ENCODE measurements at regions not wholly inside any gene's neighbourhood (a gene's known extent, or its start where the extent isn't known, plus 50 kb on each side); places are given as distances from the start of the nearest gene placed in this dataset.
A peak's percentile ranks its signal among the peaks of the same experiment; 100 is the strongest.

DNA sequence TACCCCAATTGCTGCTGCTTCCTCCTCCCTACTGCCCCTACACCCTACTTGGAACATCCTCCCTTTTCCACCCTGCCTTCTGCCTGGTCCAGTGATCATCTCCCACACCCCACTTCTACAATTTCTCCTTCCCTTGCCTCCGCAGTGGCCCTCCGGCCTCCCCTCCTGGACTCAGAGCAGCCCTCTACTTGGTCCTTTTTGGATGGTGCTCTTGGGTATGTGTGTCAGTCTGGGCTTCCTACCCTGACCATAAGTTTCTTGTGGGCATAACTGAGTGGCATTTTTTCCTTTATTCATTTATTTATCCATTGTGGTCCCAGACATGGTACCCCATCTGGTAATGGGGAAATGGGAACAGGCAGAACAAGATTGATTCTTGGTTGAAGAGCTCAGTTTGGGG is 111.4 kb upstream of the NAV2 start:
- Mint-ChIP-seq H3K9me3 (ENCODE audit: low read depth) (peaks cover 11% of the 10 kb centered on the region), H3K36me3 (ENCODE audit: low read depth) (peaks cover 5% of the 10 kb centered on the region), H3K27ac (ENCODE audit: unreplicated experiment) (no peak overlapping the region), H3K4me3 (ENCODE audit: unreplicated experiment) (no peak overlapping the region), H3K4me1 (ENCODE audit: low read depth) (peaks cover 61% of the 10 kb centered on the region), H3K27me3 (ENCODE audit: low read depth) (no peaks in the 10 kb centered on the region)
- no peak for TF ChIP-seq CTCF (IDR thresholded peaks at IDR 0.05)
- no peak for DNase-seq (ENCODE audit: low spot score)

GRCh38 chr11:19599681-19600080 is 113.0 kb upstream of the NAV2 start:
- no peaks in the 10 kb centered on the region for H3K27me3 Mint-ChIP-seq (ENCODE audit: low read depth)
- H3K4me1 Mint-ChIP-seq (ENCODE audit: low read depth), result peaks cover 63% of the 10 kb centered on the region
- no peak for DNase-seq (ENCODE audit: low spot score)
- no peak overlapping the region for H3K27ac Mint-ChIP-seq (ENCODE audit: unreplicated experiment)
- H3K36me3 Mint-ChIP-seq (ENCODE audit: low read depth), result peaks cover 5% of the 10 kb centered on the region
- peaks cover 9% of the 10 kb centered on the region for H3K9me3 Mint-ChIP-seq (ENCODE audit: low read depth)
- H3K4me3 Mint-ChIP-seq (ENCODE audit: unreplicated experiment), result no peak overlapping the region
- TF ChIP-seq CTCF (IDR thresholded peaks at IDR 0.05), result no peak

GRCh38 chr11:19598876-19599486 is 113.7 kb upstream of the NAV2 start:
- H3K27ac Mint-ChIP-seq (ENCODE audit: unreplicated experiment), result no peak overlapping the region
- H3K4me1 Mint-ChIP-seq (ENCODE audit: low read depth), result peaks cover 68% of the 10 kb centered on the region
- TF ChIP-seq CTCF (IDR thresholded peaks at IDR 0.05), result no peak
- H3K4me3 Mint-ChIP-seq (ENCODE audit: unreplicated experiment), result peak overlapping the region; percentile 23
- peaks cover 5% of the 10 kb centered on the region for H3K36me3 Mint-ChIP-seq (ENCODE audit: low read depth)
- H3K27me3 Mint-ChIP-seq (ENCODE audit: low read depth), result no peaks in the 10 kb centered on the region
- H3K9me3 Mint-ChIP-seq (ENCODE audit: low read depth), result peaks cover 3% of the 10 kb centered on the region
- DNase-seq (ENCODE audit: low spot score), result no peak

DNA sequence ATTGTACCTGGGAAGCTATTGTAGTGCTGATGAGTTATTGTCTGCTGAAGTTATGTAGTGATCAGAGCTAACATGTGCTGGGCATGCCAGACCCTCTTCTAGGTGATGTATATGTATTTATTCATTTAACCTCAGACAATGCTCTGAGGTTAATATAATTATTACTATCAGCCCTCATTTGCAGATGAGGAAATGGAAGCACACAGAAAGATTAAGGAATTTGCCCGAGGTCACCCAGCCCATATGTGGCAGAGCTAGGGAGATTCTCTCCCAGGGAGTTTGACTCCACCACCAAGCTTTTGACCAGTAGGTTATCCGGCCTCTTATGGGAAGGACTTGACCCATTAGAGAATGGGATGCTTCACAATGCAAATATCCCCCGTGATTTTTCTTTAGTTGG is 114.2 kb upstream of the NAV2 start:
- peaks cover 74% of the 10 kb centered on the region for H3K4me1 Mint-ChIP-seq (ENCODE audit: low read depth)
- no peak overlapping the region for H3K4me3 Mint-ChIP-seq (ENCODE audit: unreplicated experiment)
- H3K27me3 Mint-ChIP-seq (ENCODE audit: low read depth), result no peaks in the 10 kb centered on the region
- peak overlapping the region; percentile 99 for H3K27ac Mint-ChIP-seq (ENCODE audit: unreplicated experiment)
- H3K36me3 Mint-ChIP-seq (ENCODE audit: low read depth), result peaks cover 1% of the 10 kb centered on the region
- H3K9me3 Mint-ChIP-seq (ENCODE audit: low read depth), result no peaks in the 10 kb centered on the region
- TF ChIP-seq CTCF (IDR thresholded peaks at IDR 0.05), result no peak
- DNase-seq (ENCODE audit: low spot score), result no peak

GRCh38 chr11:19597876-19598275 is 114.8 kb upstream of the NAV2 start:
- no peaks in the 10 kb centered on the region for H3K27me3 Mint-ChIP-seq (ENCODE audit: low read depth)
- no peak for TF ChIP-seq CTCF (IDR thresholded peaks at IDR 0.05)
- peaks cover 1% of the 10 kb centered on the region for H3K36me3 Mint-ChIP-seq (ENCODE audit: low read depth)
- no peak for DNase-seq (ENCODE audit: low spot score)
- no peaks in the 10 kb centered on the region for H3K9me3 Mint-ChIP-seq (ENCODE audit: low read depth)
- peaks cover 78% of the 10 kb centered on the region for H3K4me1 Mint-ChIP-seq (ENCODE audit: low read depth)
- peak overlapping the region; percentile 99 for H3K27ac Mint-ChIP-seq (ENCODE audit: unreplicated experiment)
- peak overlapping the region; percentile 8 for H3K4me3 Mint-ChIP-seq (ENCODE audit: unreplicated experiment)

Measured in chondrocyte (in vitro differentiated cells).